GM13976 (cell line): ENCODE measurements at regions not wholly inside any gene's neighbourhood (a gene's known extent, or its start where the extent isn't known, plus 50 kb on each side); places are given as distances from the start of the nearest gene placed in this dataset.

Source experiments
- DNase-seq: peaks from one replicate; pipeline ENCODE4 v3.0.0; 2012; ENCODE audit warnings: low spot score
- CTCF ChIP-seq: IDR thresholded peaks from 2 replicates; pipeline ENCODE4 v1.5.1; 2012; ENCODE audit warnings: borderline replicate concordance, mild to moderate bottlenecking; ENCODE audit not compliant: insufficient read depth; ENCODE audit errors: extremely low read depth, missing control alignments, control extremely low read depth
- in situ Hi-C: fragments of 300-500 bp; cut with MboI; formaldehyde crosslinking; loops from one replicate; pipeline ENCODE4 v1.12.0; 2022; ENCODE audit warnings: low sequenced_read_pairs, mixed read lengths, inconsistent platforms; ENCODE audit not compliant: unreplicated experiment

GRCh38 chr3:46146548-46146947, 61.6 kb downstream of the CCR1 start:
- in situ Hi-C loops: no loop called here
- no peak for DNase-seq
- no peak for TF ChIP-seq CTCF

- in situ Hi-C loops: no loop called here
- no peak for DNase-seq
- TF ChIP-seq CTCF: no peak
These were observed 62.1 kb downstream of the CCR1 start for GRCh38 chr3:46146021-46146420.

GRCh38 chr3:46145147-46145546, 63.0 kb downstream of the CCR1 start:
- in situ Hi-C loops: no loop called here
- no peak for DNase-seq
- TF ChIP-seq CTCF: no peak

- no peak for TF ChIP-seq CTCF
- DNase-seq: no peak
- in situ Hi-C loops: no loop called here
These were observed 64.1 kb downstream of the CCR1 start for GRCh38 chr3:46143951-46144473.

DNA sequence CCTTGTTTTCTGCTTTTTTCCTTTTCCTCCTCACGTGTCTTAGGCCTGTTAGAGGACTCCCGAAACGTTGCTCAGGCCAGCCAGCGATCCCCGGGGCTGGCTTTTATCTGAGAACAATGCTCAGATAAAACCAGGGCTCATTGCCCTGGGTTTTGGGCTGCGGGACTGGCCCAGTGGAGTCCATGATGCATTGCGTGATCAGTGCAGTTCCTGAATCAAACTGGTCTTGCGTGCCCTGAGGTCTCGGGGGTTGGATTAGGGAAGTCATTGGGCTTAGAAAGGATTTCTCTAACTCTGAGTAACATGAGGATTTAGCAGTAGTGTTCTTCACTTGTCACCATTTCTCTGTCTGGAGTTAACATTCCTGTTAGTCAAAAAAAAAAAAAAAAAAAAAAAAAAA, 66.3 kb downstream of the CCR1 start:
- DNase-seq: no peak
- in situ Hi-C loops: no loop called here
- no peak for TF ChIP-seq CTCF

GRCh38 chr3:46138581-46138980, 69.5 kb downstream of the CCR1 start:
- no peak for TF ChIP-seq CTCF
- DNase-seq: no peak
- in situ Hi-C loops: no loop called here

- in situ Hi-C loops: no loop called here
- no peak for TF ChIP-seq CTCF
- DNase-seq: no peak
These were observed 72.6 kb downstream of the CCR1 start for GRCh38 chr3:46135475-46135874.
